GM19239 (cell line): ENCODE measurements at regions not wholly inside any gene's neighbourhood (a gene's known extent, or its start where the extent isn't known, plus 50 kb on each side); places are given as distances from the start of the nearest gene placed in this dataset.

Experiments
- DNase-seq: peaks from one replicate; pipeline ENCODE4 v3.0.0; 2011; ENCODE audit warnings: low spot score; ENCODE audit not compliant: insufficient read length
- FAIRE-seq: peaks from 2 replicates; lab custom pipeline; 2011; peaks lifted over from hg19 to GRCh38; lab: Jason Lieb, UNC

- no peak for FAIRE-seq
- DNase-seq = no peak
These were observed 542.1 kb upstream of the LUZP2 start for GRCh38 chr11:23954730-23955129.

GRCh38 chr11:23956586-23956985 is 540.3 kb upstream of the LUZP2 start:
- FAIRE-seq (no peak), DNase-seq (no peak)

- FAIRE-seq (no peak), DNase-seq (no peak)
These were observed 539.5 kb upstream of the LUZP2 start for GRCh38 chr11:23957314-23957713.

GRCh38 chr11:23959462-23959861 is 537.4 kb upstream of the LUZP2 start:
- FAIRE-seq (no peak), DNase-seq (no peak)

GRCh38 chr11:23961503-23962338 is 535.1 kb upstream of the LUZP2 start:
- DNase-seq = no peak
- FAIRE-seq = no peak

GRCh38 chr11:23973244-23973643 is 523.6 kb upstream of the LUZP2 start:
- FAIRE-seq = no peak
- DNase-seq = no peak

GRCh38 chr11:23974051-23974450 is 522.8 kb upstream of the LUZP2 start:
- FAIRE-seq (no peak), DNase-seq (no peak)

GRCh38 chr11:23974601-23975000 is 522.3 kb upstream of the LUZP2 start:
- DNase-seq (no peak), FAIRE-seq (no peak)

GRCh38 chr11:23976426-23976825 is 520.4 kb upstream of the LUZP2 start:
- FAIRE-seq (no peak), DNase-seq (no peak)

GRCh38 chr11:23976841-23977271 is 520.0 kb upstream of the LUZP2 start:
- no peak for DNase-seq
- FAIRE-seq = no peak

GRCh38 chr11:23988381-23989006 is 508.4 kb upstream of the LUZP2 start:
- FAIRE-seq (no peak), DNase-seq (no peak)

- DNase-seq (no peak), FAIRE-seq (no peak)
These were observed 506.3 kb upstream of the LUZP2 start for GRCh38 chr11:23990346-23991164.

- FAIRE-seq (no peak), DNase-seq (no peak)
These were observed 505.7 kb upstream of the LUZP2 start for GRCh38 chr11:23991165-23991539.

- no peak for FAIRE-seq
These were observed 501.0 kb upstream of the LUZP2 start for GRCh38 chr11:23995891-23996290.

GRCh38 chr11:23997356-23997755 is 499.5 kb upstream of the LUZP2 start:
- no peak for FAIRE-seq
- no peak for DNase-seq

More at GRCh38 chr11:23995891-23996290, 501.0 kb upstream of the LUZP2 start:
- no peak for DNase-seq

GRCh38 chr11:24005202-24005876 is 491.5 kb upstream of the LUZP2 start:
- FAIRE-seq (no peak), DNase-seq (no peak)

- FAIRE-seq (no peak), DNase-seq (no peak)
These were observed 453.0 kb upstream of the LUZP2 start for GRCh38 chr11:24043842-24044241.

- DNase-seq (no peak), FAIRE-seq (no peak)
These were observed 450.1 kb upstream of the LUZP2 start for GRCh38 chr11:24046731-24047130.

GRCh38 chr11:24056051-24056450 is 440.8 kb upstream of the LUZP2 start:
- no peak for DNase-seq
- FAIRE-seq = no peak

- FAIRE-seq (no peak), DNase-seq (no peak)
These were observed 436.7 kb upstream of the LUZP2 start for GRCh38 chr11:24060125-24060524.
